AG09309 (cell line): ENCODE measurements at regions not wholly inside any gene's neighbourhood (a gene's known extent, or its start where the extent isn't known, plus 50 kb on each side); places are given as distances from the start of the nearest gene placed in this dataset.
A peak's percentile ranks its signal among the peaks of the same experiment; 100 is the strongest.
"Not testable (repeated sequence)": the region's sequence is repeated elsewhere in the genome, so short reads cannot be mapped to it uniquely, and the experiment has no call there.

Experiments
- DNase-seq: peaks from one replicate; pipeline ENCODE4 v3.0.0-alpha.2; 2010; ENCODE audit warnings: low read depth
- H3K4me3 ChIP-seq: 2 replicates; pipeline ENCODE4 v1.5.1; 2011; ENCODE audit warnings: mild to moderate bottlenecking, low read depth, low read length, moderate library complexity; ENCODE audit not compliant: control insufficient read depth
- CTCF ChIP-seq: IDR thresholded peaks from 2 replicates; pipeline ENCODE4 v1.5.1; 2011; ENCODE audit warnings: mild to moderate bottlenecking, low read depth, low read length, inconsistent platforms; ENCODE audit not compliant: insufficient read depth, control insufficient read depth; ENCODE audit errors: missing control alignments

GRCh38 chr16:16593156-16593863 is 214.4 kb downstream of the NPIPA7 start:
- peak; percentile 49 for TF ChIP-seq CTCF
- H3K4me3 ChIP-seq, DNase-seq: not testable (repeated sequence)

GRCh38 chr16:16595029-16595718 is 216.2 kb downstream of the NPIPA7 start:
- DNase-seq, H3K4me3 ChIP-seq: not testable (repeated sequence)

- not testable (repeated sequence) for DNase-seq, H3K4me3 ChIP-seq
Measured at GRCh38 chr16:16601239-16601638, 222.3 kb downstream of the NPIPA7 start.

- not testable (repeated sequence) for H3K4me3 ChIP-seq, DNase-seq
Measured at GRCh38 chr16:16607401-16608082, 228.6 kb downstream of the NPIPA7 start.

- H3K4me3 ChIP-seq, DNase-seq: not testable (repeated sequence)
Measured at GRCh38 chr16:16609627-16610026, 230.7 kb downstream of the NPIPA7 start.

- H3K4me3 ChIP-seq, DNase-seq: not testable (repeated sequence)
Measured at GRCh38 chr16:16610389-16610967, 231.5 kb downstream of the NPIPA7 start.

GRCh38 chr16:16613212-16613611 is 234.3 kb downstream of the NPIPA7 start:
- H3K4me3 ChIP-seq, DNase-seq: not testable (repeated sequence)

- DNase-seq, H3K4me3 ChIP-seq: not testable (repeated sequence)
Measured at GRCh38 chr16:16614484-16614883, 235.5 kb downstream of the NPIPA7 start.

GRCh38 chr16:16618963-16619465 is 240.1 kb downstream of the NPIPA7 start:
- not testable (repeated sequence) for H3K4me3 ChIP-seq, DNase-seq

- DNase-seq, result not testable (repeated sequence)
Measured at GRCh38 chr16:16624367-16624766, 245.4 kb downstream of the NPIPA7 start.

GRCh38 chr16:16625140-16625539 is 246.2 kb downstream of the NPIPA7 start:
- H3K4me3 ChIP-seq, DNase-seq: not testable (repeated sequence)

More at GRCh38 chr16:16624367-16624766, 245.4 kb downstream of the NPIPA7 start:
- not testable (repeated sequence) for H3K4me3 ChIP-seq

- not testable (repeated sequence) for H3K4me3 ChIP-seq, DNase-seq
Measured at GRCh38 chr16:16627865-16628264, 248.9 kb downstream of the NPIPA7 start.

- DNase-seq, H3K4me3 ChIP-seq: not testable (repeated sequence)
Measured at GRCh38 chr16:16638231-16638630, 259.3 kb downstream of the NPIPA7 start.

GRCh38 chr16:16638714-16639113 is 259.8 kb downstream of the NPIPA7 start:
- H3K4me3 ChIP-seq, DNase-seq: not testable (repeated sequence)

- DNase-seq, H3K4me3 ChIP-seq: not testable (repeated sequence)
Measured at GRCh38 chr16:16643828-16644227, 264.9 kb downstream of the NPIPA7 start.

GRCh38 chr16:16648002-16648401 is 269.1 kb downstream of the NPIPA7 start:
- DNase-seq, H3K4me3 ChIP-seq: not testable (repeated sequence)

- H3K4me3 ChIP-seq, DNase-seq: not testable (repeated sequence)
Measured at GRCh38 chr16:16672180-16672812, 293.4 kb downstream of the NPIPA7 start.
